ENCODE measurements at regions not wholly inside any gene's neighbourhood (a gene's known extent, or its start where the extent isn't known, plus 50 kb on each side); places are given as distances from the start of the nearest gene placed in this dataset.

DNA sequence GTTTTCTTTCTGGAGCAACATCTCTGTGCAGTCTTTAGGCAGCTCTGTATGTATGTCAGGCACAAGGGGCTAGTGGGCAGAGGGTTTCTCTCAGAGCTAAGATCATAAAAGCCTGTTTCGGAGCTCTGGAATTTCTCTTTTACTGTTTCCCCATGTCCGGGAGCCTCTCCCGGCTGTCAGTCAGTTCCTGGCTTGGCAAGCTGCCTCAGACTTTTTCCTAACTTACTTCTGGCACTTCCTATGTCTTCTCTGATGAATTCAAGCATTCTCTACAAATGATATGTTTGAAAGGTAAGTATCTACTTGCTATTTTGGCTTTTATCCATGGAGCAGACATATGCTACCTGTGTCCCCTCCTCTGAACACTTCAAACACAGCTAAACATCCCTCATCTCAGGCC is 129.3 kb upstream of the PGRMC2 start:
- Histone ChIP-seq H3K9me3 (ENCODE audit: control insufficient read depth, insufficient read depth, low read depth, low read length) (no peaks in the 10 kb centered on the region), H3K4me3 (ENCODE audit: low read depth in 2 of 2, low read length in 2 of 2) (no peak overlapping the region), H3K27ac (ENCODE audit: low read length) (no peak overlapping the region), H3K36me3 (ENCODE audit: control insufficient read depth, insufficient read depth, low read length) (no peaks in the 10 kb centered on the region), H3K27me3 (ENCODE audit: control insufficient read depth, insufficient read depth, low read length) (no peaks in the 10 kb centered on the region), H3K4me1 (ENCODE audit: control insufficient read depth, insufficient read depth, low read length) (no peaks in the 10 kb centered on the region)
- ChIA-PET CTCF (no interaction called here), POLR2A (no interaction called here)
- in situ Hi-C loops (cut with HindIII; ENCODE audit: low pct_unique_long_range_greater_than_20kb, low sequenced_read_pairs), result no loop called here
- no TSS peak for BruUV-seq (replicated peaks)
- no peak for DNase-seq (ENCODE audit: low read depth, low spot score)
- TF ChIP-seq, protein P1, sequence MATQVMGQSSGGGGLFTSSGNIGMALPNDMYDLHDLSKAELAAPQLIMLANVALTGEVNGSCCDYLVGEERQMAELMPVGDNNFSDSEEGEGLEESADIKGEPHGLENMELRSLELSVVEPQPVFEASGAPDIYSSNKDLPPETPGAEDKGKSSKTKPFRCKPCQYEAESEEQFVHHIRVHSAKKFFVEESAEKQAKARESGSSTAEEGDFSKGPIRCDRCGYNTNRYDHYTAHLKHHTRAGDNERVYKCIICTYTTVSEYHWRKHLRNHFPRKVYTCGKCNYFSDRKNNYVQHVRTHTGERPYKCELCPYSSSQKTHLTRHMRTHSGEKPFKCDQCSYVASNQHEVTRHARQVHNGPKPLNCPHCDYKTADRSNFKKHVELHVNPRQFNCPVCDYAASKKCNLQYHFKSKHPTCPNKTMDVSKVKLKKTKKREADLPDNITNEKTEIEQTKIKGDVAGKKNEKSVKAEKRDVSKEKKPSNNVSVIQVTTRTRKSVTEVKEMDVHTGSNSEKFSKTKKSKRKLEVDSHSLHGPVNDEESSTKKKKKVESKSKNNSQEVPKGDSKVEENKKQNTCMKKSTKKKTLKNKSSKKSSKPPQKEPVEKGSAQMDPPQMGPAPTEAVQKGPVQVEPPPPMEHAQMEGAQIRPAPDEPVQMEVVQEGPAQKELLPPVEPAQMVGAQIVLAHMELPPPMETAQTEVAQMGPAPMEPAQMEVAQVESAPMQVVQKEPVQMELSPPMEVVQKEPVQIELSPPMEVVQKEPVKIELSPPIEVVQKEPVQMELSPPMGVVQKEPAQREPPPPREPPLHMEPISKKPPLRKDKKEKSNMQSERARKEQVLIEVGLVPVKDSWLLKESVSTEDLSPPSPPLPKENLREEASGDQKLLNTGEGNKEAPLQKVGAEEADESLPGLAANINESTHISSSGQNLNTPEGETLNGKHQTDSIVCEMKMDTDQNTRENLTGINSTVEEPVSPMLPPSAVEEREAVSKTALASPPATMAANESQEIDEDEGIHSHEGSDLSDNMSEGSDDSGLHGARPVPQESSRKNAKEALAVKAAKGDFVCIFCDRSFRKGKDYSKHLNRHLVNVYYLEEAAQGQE (IDR thresholded peaks at IDR 0.05; ENCODE audit: insufficient read depth in 1 of 2, low read depth in 2 of 2, low read length in 1 of 2), result no peak
- TF ChIP-seq SIN3A (IDR thresholded peaks at IDR 0.05; ENCODE audit: borderline replicate concordance, insufficient read depth, low read depth, low read length), result no peak
- TF ChIP-seq, protein P2, sequence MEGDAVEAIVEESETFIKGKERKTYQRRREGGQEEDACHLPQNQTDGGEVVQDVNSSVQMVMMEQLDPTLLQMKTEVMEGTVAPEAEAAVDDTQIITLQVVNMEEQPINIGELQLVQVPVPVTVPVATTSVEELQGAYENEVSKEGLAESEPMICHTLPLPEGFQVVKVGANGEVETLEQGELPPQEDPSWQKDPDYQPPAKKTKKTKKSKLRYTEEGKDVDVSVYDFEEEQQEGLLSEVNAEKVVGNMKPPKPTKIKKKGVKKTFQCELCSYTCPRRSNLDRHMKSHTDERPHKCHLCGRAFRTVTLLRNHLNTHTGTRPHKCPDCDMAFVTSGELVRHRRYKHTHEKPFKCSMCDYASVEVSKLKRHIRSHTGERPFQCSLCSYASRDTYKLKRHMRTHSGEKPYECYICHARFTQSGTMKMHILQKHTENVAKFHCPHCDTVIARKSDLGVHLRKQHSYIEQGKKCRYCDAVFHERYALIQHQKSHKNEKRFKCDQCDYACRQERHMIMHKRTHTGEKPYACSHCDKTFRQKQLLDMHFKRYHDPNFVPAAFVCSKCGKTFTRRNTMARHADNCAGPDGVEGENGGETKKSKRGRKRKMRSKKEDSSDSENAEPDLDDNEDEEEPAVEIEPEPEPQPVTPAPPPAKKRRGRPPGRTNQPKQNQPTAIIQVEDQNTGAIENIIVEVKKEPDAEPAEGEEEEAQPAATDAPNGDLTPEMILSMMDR (IDR thresholded peaks at IDR 0.05), result no peak
- TF ChIP-seq POLR2AphosphoS5 (IDR thresholded peaks at IDR 0.05; ENCODE audit: low read depth, low read length), result no peak
- intact Hi-C loops (cut with micrococcal nuclease; ENCODE audit: unreplicated experiment), result no loop called here
- ATAC-seq, result no peak

DNA sequence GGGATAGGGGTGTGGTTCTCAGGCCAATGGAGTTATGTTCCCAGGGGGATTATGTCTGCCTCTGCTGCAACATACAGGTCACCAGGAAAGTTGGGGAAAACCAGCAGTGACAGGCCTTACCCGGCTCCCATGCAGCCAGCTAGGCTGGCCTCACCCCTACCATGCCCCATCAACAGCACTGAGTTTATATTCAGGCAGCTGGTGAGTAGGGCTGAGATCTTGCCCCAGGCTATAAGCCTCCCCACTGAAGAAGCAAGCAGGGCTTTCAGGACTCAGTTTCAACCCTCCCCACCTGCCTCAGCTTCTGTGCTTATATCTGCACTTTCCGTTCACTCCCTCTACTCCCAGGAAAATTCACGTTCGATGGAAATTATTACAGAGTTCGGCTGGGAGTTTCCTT is 122.4 kb upstream of the PGRMC2 start:
- CTCF ChIA-PET, result no interaction called here
- in situ Hi-C loops (cut with HindIII; ENCODE audit: low pct_unique_long_range_greater_than_20kb, low sequenced_read_pairs), result no loop called here
- POLR2A ChIA-PET, result no interaction called here
- Histone ChIP-seq H3K27ac (ENCODE audit: low read length) (no peak overlapping the region), H3K27me3 (ENCODE audit: control insufficient read depth, insufficient read depth, low read length) (no peaks in the 10 kb centered on the region), H3K4me1 (ENCODE audit: control insufficient read depth, insufficient read depth, low read length) (no peaks in the 10 kb centered on the region), H3K36me3 (ENCODE audit: control insufficient read depth, insufficient read depth, low read length) (no peaks in the 10 kb centered on the region), H3K4me3 (ENCODE audit: low read depth in 2 of 2, low read length in 2 of 2) (no peak overlapping the region), H3K9me3 (ENCODE audit: control insufficient read depth, insufficient read depth, low read depth, low read length) (no peaks in the 10 kb centered on the region)
- ATAC-seq (no peak), DNase-seq (ENCODE audit: low read depth, low spot score) (no peak)
- no TSS peak for BruUV-seq (replicated peaks)
- intact Hi-C loops (cut with micrococcal nuclease; ENCODE audit: unreplicated experiment), result no loop called here
- TF ChIP-seq, protein P1 (IDR thresholded peaks at IDR 0.05; ENCODE audit: insufficient read depth in 1 of 2, low read depth in 2 of 2, low read length in 1 of 2), result no peak
- TF ChIP-seq POLR2AphosphoS5 (IDR thresholded peaks at IDR 0.05; ENCODE audit: low read depth, low read length) (no peak), TCF7L2 (IDR thresholded peaks at IDR 0.05; ENCODE audit: low read depth, low read length) (no peak), SIN3A (IDR thresholded peaks at IDR 0.05; ENCODE audit: borderline replicate concordance, insufficient read depth, low read depth, low read length) (no peak)
- TF ChIP-seq, protein P2 (IDR thresholded peaks at IDR 0.05), result no peak
